GM12872 (cell line): ENCODE measurements at regions not wholly inside any gene's neighbourhood (a gene's known extent, or its start where the extent isn't known, plus 50 kb on each side); places are given as distances from the start of the nearest gene placed in this dataset.

Source experiments
- CTCF ChIP-seq: IDR thresholded peaks from 3 replicates; pipeline ENCODE4 v1.5.1; 2011; ENCODE audit warnings: low read depth, mild to moderate bottlenecking, low read length, moderate library complexity; ENCODE audit not compliant: insufficient read depth

- TF ChIP-seq CTCF, result no peak
These were observed 143.1 kb downstream of the ARRDC4 start for GRCh38 chr15:98103570-98103969.

GRCh38 chr15:98111806-98112205 lies 151.3 kb downstream of the ARRDC4 start:
- TF ChIP-seq CTCF, result no peak

DNA sequence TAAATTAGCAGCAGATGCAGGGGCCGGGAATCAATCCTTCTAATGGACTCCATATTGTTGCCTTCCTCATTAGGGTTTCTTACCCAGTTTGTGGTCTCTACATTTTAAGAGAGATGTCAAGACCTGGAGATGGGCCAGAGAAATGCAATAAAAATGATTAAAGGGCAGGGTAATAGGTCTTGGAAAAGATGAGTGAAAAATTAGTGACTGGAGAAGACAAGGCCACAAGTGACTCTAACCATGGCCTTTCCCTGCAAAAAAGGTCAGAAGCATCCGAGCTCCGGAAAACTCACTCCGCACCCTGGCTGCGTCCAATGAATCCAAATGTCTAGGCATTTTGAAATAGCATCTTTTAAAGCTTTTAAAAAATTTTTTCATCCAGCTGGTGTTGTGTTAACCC lies 152.8 kb downstream of the ARRDC4 start:
- TF ChIP-seq CTCF, result no peak

GRCh38 chr15:98120561-98120960 lies 160.1 kb downstream of the ARRDC4 start:
- no peak for TF ChIP-seq CTCF

DNA sequence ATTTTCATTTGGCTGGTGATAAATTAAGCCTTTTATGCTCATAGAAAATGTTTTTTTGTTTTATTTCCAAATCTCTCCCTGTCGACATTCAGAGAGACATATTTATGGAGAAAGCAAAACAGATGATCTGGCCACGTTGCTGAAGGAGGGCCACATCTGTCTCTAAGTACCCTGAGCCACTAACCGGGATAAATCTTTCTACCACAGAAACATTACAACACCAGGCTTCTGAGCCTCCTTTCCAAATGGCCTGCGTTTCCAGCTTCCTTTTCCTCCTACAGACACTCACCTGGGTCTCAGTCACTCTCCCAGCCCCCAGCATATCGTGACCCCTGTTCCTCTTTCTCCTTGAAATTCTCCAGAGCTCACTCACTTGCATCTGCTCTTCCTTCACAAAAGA lies 161.0 kb downstream of the ARRDC4 start:
- no peak for TF ChIP-seq CTCF

DNA sequence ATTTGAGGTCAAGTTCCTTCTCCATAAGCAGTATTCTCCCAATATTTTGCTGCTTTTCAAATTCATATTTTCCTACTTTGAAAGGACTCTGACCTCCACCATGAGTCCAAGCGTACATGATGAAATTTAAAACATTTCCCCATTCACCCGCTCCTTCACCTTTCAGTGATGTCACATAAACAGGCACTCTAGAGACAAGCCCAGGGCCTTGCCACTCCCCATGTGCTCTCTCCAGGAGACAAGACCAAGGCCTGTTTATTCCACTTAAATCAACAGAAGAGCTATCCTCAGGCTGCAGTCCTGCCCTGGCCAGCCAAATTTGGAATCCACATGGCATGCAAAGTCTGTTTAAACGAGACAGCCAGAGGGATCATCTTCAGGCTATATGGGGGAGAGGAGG lies 161.5 kb downstream of the ARRDC4 start:
- no peak for TF ChIP-seq CTCF

DNA sequence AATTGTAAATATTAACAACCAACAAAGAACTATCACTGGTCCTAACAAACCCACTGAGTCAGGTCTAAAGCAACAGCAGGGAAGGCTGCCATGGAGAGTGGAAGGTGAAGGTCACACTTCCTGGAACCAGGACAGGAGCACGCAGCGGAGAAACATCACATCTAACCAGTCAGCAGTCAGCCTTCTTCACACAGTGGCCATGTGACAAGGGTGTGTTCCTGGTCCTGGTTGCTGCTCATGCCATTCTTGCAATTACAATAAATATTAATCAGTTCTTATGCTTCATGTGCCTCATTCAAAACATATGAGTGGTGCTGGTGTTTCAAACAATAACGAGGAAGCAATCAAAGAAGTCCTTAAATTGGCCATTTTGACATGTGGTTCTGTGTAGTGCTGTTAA lies 162.8 kb downstream of the ARRDC4 start:
- no peak for TF ChIP-seq CTCF

- TF ChIP-seq CTCF, result no peak
These were observed 163.3 kb downstream of the ARRDC4 start for GRCh38 chr15:98123834-98124233.
